Endothelial cell of umbilical vein (primary cell): ENCODE measurements at regions not wholly inside any gene's neighbourhood (a gene's known extent, or its start where the extent isn't known, plus 50 kb on each side); places are given as distances from the start of the nearest gene placed in this dataset.

ENCODE experiments used
- CTCF ChIP-seq, 2 donors: IDR thresholded peaks; 1 replicate in 1 of 2; 2 replicates in 1 of 2; pipeline ENCODE4 v1.5.1; 2011; ENCODE audit warnings: low read length in 2 of 2, mild to moderate bottlenecking in 2 of 2, moderate library complexity in 2 of 2, control low read depth in 1 of 2, inconsistent platforms in 1 of 2, low read depth in 1 of 2; ENCODE audit not compliant: insufficient read depth in 1 of 2; ENCODE audit errors: extremely low read depth in 1 of 2
- EZH2 ChIP-seq: IDR thresholded peaks from 2 replicates; pipeline ENCODE4 v1.6.1; 2012; ENCODE audit warnings: borderline replicate concordance, low read depth, mild to moderate bottlenecking, moderate library complexity, low read length, inconsistent platforms; ENCODE audit not compliant: severe bottlenecking
- GATA2 ChIP-seq: IDR thresholded peaks from 2 replicates; pipeline ENCODE4 v1.7.0; 2011; ENCODE audit warnings: low read depth, mild to moderate bottlenecking, moderate library complexity, mixed read lengths, low read length; ENCODE audit not compliant: insufficient read length, insufficient read depth
- JUN ChIP-seq: IDR thresholded peaks from 2 replicates; pipeline ENCODE4 v1.6.1; 2011; ENCODE audit warnings: borderline replicate concordance, low read depth; ENCODE audit not compliant: insufficient read length, insufficient read depth
- MAX ChIP-seq: IDR thresholded peaks from 2 replicates; pipeline ENCODE4 v1.6.1; 2011; ENCODE audit not compliant: insufficient read depth, insufficient read length
- POLR2A ChIP-seq: IDR thresholded peaks from 2 replicates; pipeline ENCODE4 v1.6.1; 2012; ENCODE audit warnings: low read depth, mild to moderate bottlenecking, control low read depth, low read length
- POLR2AphosphoS5 ChIP-seq: IDR thresholded peaks from 2 replicates; pipeline ENCODE4 v1.6.1; 2012; ENCODE audit warnings: low read depth, mild to moderate bottlenecking, control low read depth, low read length, moderate library complexity; ENCODE audit not compliant: insufficient read depth

DNA sequence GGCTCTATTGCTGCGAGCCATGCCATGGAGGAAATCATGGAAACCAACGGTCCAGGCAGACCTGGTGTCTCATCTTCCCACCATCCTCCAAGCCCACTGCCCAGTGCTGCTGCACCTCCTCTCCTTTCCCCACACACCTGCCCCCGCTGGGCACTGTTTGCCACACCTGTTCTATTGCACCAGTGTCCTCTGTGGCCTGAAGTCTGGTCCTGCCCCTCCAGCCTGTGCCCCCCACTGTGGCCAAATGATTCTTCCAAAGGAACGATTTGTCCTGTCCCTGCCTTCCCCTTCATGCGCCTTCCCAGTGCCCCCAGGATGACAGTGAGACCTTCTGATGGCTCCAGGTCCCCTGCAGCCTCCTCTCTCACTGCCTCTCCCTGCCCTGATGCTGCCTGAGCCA, 101.9 kb upstream of the TWIST2 start:
- no peak for TF ChIP-seq POLR2A
- TF ChIP-seq CTCF (IDR thresholded peaks at IDR 0.05; ENCODE audit: extremely low read depth in 1 of 2, insufficient read depth in 1 of 2, low read depth in 1 of 2, low read length in 2 of 2): no peak
- TF ChIP-seq EZH2: no peak
- no peak for TF ChIP-seq POLR2AphosphoS5
- TF ChIP-seq MAX: no peak
- TF ChIP-seq JUN: no peak
- TF ChIP-seq GATA2: no peak
